Astrocyte of the cerebellum (primary cell): ENCODE measurements at regions not wholly inside any gene's neighbourhood (a gene's known extent, or its start where the extent isn't known, plus 50 kb on each side); places are given as distances from the start of the nearest gene placed in this dataset.
"Not testable (repeated sequence)": the region's sequence is repeated elsewhere in the genome, so short reads cannot be mapped to it uniquely, and the experiment has no call there.

ENCODE experiments used
- DNase-seq: peaks from one replicate; pipeline ENCODE4 v3.0.0-alpha.2; 2011; ENCODE audit warnings: low read depth
- H3K4me3 ChIP-seq: 2 replicates; pipeline ENCODE4 v1.5.1; 2011; ENCODE audit warnings: mild to moderate bottlenecking, low read depth, low read length, moderate library complexity
- in situ Hi-C: cut with HindIII; loops from 2 replicates; pipeline ENCODE4 v1.10.0; 2017; ENCODE audit warnings: low sequenced_read_pairs
- TF ChIP-seq, protein P1 (sequence below): IDR thresholded peaks from 2 replicates; pipeline ENCODE4 v1.5.1; 2012; ENCODE audit warnings: low read length, low read depth, moderate library complexity, mild to moderate bottlenecking; ENCODE audit errors: missing control alignments

DNA sequence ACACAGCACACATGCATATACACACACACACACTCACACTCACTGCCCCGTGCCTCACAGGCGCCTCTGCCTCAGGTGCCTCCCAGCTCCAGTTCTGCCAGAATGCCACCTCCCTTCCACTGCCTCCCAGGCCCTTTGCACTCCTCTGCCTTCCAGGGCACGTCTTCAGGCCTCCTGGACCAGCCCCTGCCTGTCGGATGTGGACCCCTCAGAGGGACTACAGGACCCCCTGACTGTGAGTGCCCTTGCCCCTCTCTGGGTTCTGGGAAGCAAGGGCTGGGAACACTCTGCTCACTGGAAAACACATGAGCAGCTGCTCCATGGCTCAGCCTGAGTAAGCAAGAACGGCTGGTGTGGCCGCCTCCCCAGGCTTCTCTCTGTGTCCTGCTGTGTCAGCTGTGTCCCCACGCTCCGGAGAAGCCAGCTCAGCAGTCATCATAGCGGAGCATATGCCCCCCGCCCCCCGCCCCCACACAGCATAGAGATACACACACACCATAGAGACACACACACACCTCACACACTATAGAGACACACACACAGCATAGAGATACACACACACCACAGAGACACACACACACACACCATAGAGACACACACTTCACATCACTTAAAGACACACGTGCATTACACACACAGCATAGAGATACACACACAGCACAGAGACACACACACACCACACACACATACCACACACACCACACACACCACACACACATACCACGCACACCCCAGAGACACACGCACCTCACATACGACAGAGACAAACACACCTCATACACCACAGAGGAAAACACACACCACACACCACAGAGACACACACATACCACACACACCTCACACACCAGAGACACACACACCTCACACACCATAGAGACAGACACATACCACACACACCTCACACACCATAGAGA lies 271.3 kb downstream of the CYRIA start:
- TF ChIP-seq, protein P1, sequence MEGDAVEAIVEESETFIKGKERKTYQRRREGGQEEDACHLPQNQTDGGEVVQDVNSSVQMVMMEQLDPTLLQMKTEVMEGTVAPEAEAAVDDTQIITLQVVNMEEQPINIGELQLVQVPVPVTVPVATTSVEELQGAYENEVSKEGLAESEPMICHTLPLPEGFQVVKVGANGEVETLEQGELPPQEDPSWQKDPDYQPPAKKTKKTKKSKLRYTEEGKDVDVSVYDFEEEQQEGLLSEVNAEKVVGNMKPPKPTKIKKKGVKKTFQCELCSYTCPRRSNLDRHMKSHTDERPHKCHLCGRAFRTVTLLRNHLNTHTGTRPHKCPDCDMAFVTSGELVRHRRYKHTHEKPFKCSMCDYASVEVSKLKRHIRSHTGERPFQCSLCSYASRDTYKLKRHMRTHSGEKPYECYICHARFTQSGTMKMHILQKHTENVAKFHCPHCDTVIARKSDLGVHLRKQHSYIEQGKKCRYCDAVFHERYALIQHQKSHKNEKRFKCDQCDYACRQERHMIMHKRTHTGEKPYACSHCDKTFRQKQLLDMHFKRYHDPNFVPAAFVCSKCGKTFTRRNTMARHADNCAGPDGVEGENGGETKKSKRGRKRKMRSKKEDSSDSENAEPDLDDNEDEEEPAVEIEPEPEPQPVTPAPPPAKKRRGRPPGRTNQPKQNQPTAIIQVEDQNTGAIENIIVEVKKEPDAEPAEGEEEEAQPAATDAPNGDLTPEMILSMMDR, result no peak
- in situ Hi-C loops, result no loop called here
- no peak overlapping the region for H3K4me3 ChIP-seq
- DNase-seq, result no peak

DNA sequence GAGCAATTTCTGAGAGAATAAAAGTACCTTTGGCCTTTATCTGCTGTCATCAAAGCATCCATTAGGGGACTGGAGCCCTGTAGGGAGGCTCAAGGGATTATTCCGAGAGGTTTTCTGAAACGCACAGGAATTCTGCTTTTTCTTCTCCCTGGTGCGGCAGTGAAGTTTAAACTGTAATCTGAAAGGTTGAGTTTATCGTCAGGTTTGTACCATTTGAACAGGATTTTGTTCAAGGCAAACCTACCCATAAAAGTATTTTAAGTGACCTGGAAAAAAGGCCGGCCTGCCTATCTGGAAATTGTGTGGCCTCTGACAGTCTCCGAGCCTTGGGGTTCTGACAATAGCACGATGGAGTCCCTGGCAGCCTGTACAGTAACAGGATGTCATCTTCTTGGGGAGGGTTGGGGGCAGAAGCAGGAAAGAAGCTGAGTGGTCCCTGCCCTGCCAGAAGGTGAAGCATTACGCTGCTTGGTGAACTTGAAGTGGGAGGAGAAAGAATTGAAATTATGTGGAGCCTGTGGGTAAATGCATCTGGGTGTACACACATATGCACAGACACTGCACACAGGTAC lies 272.0 kb downstream of the CYRIA start:
- TF ChIP-seq, protein P1, result no peak
- H3K4me3 ChIP-seq, result no peak overlapping the region
- in situ Hi-C loops, result no loop called here
- DNase-seq, result no peak

DNA sequence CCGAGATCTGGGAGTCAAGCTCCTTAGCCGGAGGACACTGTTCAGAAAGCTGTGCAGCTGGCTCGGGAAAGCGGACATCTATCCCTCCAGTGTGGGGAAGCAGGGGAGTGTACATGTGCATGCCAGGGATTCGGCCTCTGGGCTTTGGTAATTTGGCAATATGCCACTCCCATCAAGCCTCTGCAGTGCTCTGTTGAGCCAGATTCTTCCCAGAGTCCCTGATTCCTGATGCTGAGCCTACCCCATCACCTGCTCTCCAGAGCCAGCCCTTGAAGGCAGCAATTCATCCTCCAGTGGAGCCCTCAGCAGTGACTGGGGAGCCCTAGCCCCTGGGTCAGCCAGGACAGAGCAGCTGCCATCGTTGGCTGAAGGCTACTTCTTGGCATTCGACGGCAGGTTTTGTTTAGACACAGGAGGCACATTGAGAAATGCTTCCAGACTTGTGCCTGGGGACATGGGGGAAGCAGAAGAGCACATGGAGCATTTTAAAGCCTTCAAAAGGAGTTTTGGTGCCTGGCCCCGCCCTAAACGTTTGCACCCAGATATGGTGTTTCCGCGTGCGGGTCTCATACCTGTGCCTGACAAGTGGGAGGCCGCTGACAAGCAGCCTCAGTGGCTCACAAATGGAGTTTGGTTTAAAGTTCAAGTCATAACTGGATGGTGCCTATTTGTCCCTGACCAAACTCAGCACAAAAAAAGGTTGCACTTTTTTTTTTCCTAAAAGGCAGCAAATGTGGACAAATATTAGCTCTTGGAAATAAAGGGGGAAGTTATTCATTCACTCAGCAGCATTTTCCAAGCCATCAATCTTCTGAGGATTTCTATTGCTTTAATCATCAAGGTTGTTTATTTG lies 272.8 kb downstream of the CYRIA start:
- TF ChIP-seq, protein P1, result no peak
- in situ Hi-C loops, result no loop called here

DNA sequence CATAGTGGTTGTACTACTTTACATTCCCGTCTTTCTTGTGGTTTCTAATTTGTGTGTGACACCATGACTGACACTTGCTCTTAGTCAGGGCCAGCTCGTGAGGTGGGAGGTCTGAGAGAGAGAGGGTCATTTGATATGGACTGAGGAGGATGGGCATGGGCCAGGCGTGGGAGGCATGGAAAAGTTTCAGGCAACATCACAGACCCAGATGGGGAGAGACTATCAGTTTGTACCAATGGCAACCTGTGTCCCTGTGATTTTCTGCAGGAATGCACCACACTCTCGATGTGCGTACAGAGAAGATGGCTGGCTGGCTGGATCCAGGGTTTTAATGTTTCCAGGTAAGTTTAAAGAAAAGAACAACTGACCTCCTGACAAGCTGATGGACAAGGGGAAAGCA lies 273.6 kb downstream of the CYRIA start:
- in situ Hi-C loops, result no loop called here
- H3K4me3 ChIP-seq, result no peak overlapping the region
- TF ChIP-seq, protein P1, result no peak
- DNase-seq, result no peak

More for the DNA sequence above, 272.8 kb downstream of the CYRIA start:
- no peak overlapping the region for H3K4me3 ChIP-seq
- DNase-seq, result no peak

DNA sequence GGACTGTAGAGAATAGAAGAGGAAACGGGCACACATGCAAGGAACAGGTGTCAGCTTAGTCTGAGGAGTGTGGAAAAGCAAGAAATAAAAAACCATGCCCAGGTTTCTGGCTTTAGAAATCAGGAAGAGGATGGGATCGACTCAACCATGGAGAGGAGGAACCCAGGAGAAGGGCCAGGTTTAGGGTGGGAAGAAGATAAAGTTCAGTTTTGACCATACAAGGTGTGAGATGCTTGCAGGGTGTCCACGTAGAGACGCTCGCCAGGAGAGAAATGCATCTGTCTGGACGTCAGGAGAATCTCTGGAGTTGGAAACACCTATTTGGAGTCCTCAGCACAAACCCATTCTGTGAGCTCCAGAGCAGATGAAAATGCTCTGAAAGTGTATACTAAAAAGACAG lies 275.1 kb downstream of the CYRIA start:
- H3K4me3 ChIP-seq, result no peak overlapping the region
- no peak for DNase-seq
- in situ Hi-C loops, result no loop called here
- TF ChIP-seq, protein P1, result no peak

DNA sequence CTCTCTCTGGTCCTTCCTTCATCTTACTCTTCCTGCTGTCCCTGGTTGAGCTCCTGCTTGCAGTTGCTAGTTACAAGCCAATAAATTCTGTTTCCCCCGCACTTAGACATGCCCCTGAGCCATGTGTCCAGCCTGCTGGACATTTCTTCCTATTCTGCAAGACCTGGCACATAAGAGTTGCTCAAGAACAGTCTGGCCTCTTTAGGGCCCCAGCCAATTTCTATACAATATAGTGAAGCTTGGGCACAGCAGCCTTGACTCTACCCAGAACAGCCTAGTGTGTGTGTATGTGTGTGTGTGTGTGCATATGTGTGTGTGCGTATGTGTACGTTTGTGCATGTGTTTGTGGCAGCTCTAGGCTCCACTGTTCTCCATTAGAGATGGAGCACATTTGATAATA lies 276.0 kb downstream of the CYRIA start:
- no peak for DNase-seq
- H3K4me3 ChIP-seq, result no peak overlapping the region
- in situ Hi-C loops, result no loop called here
- TF ChIP-seq, protein P1, result no peak

DNA sequence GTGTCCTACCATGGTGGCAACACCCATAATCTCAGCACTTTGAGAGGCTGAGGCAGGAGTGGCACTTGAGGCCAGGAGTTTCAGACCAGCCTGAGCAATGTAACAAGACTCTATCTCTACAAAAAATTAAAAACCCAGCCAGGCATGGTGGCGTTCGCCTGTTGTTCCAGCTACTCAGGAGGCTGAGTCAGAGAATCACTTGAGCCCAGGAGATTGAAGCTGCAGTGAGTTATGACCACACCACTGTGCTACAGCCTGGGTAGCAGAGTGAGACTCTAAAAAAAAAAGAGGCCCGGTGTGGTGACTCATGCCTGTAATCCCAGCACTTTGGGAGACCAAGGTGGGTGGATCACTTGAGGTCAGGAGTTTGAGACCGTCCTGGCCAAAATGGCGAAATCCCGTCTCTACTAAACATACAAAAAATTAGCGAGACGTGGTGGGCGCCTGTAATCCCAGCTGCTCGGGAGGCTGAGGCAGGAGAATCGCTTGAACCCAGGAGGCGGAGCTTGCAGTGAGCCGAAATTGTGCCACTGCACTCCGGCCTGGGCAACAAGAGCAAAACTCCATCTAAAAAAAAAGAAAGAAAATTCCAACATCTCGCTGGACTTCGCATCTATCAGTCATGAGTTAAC lies 277.3 kb downstream of the CYRIA start:
- DNase-seq, H3K4me3 ChIP-seq, in situ Hi-C loops: not testable (repeated sequence)
